NB4 (cell line): ENCODE measurements at regions not wholly inside any gene's neighbourhood (a gene's known extent, or its start where the extent isn't known, plus 50 kb on each side); places are given as distances from the start of the nearest gene placed in this dataset.

ENCODE experiments used
- MYC ChIP-seq: IDR thresholded peaks from 2 replicates; pipeline ENCODE4 v1.6.1; 2011; ENCODE audit warnings: low read depth, low read length
- POLR2A ChIP-seq: IDR thresholded peaks from 2 replicates; pipeline ENCODE4 v1.6.1; 2011; ENCODE audit warnings: mild to moderate bottlenecking; ENCODE audit not compliant: insufficient read length; ENCODE audit errors: extremely low read depth
- TF ChIP-seq, protein P1 (sequence below): IDR thresholded peaks from one replicate; pipeline ENCODE4 v1.5.1; 2012; ENCODE audit warnings: low read depth, low read length
- TF ChIP-seq, protein P2 (sequence below): IDR thresholded peaks from 2 replicates; pipeline ENCODE4 v1.6.1; 2011; ENCODE audit warnings: low read depth, low read length

DNA sequence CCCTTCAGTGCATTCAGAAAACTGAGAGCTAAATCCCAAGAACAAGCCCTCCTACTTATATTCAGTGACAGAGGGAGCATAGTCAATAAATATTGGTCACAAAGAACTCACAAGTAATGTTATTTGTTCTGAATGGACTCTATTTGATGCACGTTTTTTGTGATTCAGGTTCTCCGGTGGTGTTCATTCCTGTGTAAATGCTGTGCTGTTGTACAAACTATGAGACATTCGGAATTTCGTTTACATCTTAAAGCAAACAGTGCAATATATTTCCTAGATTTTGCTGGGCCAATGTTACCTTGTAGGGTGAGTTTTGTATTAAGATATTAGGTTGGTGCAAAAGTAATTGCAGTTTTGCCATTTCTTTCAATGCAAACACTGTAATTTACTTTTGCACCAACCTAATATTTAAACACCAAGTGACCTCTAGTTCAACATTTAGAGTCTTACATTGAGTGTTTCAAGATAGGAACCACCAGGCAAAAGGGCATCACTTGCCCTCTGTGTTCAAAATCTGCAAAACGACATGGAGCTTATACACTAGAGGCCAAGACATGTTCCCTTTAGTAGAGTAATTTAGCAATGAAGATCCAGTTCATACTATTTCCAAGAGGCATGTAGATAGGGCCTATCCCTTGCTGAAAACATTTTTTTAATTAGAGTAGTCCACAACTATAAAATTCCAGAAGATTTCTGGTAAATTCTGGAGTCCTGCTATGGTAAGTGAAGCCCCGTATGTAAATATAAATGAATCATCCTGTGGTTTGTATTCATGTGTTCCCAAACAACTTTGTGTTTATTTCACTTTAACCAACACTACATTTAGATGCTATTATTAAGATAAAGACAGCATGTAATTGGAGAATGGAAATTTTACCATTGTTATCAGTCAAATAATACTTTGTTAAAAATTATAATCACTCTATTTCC lies 444.0 kb upstream of the PTGER4 start:
- TF ChIP-seq, protein P1, sequence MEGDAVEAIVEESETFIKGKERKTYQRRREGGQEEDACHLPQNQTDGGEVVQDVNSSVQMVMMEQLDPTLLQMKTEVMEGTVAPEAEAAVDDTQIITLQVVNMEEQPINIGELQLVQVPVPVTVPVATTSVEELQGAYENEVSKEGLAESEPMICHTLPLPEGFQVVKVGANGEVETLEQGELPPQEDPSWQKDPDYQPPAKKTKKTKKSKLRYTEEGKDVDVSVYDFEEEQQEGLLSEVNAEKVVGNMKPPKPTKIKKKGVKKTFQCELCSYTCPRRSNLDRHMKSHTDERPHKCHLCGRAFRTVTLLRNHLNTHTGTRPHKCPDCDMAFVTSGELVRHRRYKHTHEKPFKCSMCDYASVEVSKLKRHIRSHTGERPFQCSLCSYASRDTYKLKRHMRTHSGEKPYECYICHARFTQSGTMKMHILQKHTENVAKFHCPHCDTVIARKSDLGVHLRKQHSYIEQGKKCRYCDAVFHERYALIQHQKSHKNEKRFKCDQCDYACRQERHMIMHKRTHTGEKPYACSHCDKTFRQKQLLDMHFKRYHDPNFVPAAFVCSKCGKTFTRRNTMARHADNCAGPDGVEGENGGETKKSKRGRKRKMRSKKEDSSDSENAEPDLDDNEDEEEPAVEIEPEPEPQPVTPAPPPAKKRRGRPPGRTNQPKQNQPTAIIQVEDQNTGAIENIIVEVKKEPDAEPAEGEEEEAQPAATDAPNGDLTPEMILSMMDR, result no peak
- TF ChIP-seq POLR2A, result no peak
- TF ChIP-seq MYC, result no peak
- TF ChIP-seq, protein P2, sequence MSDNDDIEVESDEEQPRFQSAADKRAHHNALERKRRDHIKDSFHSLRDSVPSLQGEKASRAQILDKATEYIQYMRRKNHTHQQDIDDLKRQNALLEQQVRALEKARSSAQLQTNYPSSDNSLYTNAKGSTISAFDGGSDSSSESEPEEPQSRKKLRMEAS, result no peak
